ENCODE measurements at regions not wholly inside any gene's neighbourhood (a gene's known extent, or its start where the extent isn't known, plus 50 kb on each side); places are given as distances from the start of the nearest gene placed in this dataset.

DNA sequence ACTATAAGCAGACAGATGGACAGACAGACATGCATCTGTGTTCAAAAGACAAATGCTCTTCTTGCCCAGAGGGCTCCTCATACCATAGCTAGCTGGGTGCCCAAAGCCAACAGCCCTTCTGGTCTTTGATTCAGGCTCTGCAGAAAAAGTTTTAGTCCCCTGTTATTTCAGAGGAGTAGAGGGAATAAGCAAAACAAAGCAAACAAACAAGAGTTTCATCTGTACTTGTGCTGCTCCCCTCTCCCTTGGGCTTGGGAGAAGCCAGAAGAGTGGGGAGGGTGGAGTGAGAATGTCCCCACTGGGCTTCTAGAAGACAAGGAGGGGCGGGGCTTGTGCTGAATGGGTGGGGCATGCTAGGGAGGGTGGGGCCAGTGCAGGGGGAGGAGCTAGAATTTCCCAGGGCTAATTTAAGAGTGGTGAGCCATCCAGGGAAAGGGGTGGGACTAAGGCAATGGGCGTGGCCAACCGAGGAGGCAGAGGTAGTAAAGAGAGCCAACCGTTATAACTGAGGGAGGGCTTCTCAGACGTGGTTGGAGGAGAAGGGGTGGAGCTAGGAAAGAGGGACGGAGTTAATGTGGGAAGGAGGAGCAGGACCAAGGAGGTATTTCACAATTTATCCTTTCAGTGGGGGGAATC lies 101.2 kb upstream of the MGMT start:
- DNase-seq, result no peak

DNA sequence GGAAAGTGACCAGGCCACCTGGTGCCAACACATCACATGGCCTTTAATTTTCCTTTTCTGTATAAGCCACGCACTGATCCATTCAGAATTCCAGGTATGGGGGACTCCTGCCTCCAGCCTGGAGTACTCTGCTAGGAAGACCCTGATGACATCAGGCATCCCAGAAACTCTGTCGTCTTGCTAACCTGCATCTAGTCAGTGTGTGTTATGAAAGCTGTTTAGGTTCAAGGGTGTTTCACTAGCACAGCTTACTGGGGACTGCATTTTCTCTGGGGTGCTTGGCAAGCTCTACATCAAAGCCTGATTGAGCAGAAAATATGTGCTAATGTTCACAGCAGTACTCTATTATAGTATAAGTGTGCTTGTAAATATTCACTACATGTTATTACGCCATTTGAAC lies 100.6 kb upstream of the MGMT start:
- no peak for DNase-seq

DNA sequence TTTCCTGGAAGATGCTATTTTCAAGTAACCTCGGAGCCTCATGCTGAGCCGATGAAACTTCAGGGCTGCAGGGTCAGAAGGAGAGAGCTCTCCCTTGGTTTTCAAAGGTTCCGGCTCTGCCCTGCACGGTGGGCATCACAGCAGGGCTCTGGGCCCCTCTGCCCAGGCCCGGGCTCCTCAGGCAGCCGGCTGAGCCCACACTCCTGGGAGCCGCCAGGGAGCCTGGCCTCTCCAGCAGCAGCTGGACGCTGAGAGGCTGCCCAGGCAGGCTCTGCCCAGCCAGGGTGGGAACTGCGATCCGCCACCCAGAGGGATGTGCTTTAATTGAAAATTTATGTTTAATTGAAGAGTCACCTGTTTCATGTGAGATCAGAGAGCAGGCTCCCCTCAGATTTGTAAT lies 97.5 kb upstream of the MGMT start:
- no peak for DNase-seq

DNA sequence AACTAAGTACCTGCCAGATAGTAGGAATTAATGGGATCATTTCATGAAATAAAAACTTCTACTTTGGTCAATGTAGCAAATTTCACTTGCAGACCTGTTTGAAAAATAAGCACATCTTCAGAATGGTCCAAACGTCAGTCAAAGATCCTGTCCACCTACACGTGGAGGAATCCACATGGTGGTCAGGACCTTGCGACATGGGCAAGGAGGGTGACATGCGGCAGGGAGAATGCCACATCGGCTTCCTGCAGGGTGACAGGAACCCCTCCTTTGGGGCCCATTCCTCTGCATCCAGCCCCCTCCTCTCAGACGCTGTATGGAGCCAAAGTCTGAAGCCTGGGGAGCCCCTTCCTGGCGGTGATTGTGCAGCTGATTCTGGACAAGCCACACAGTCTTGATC lies 95.5 kb upstream of the MGMT start:
- no peak for DNase-seq

DNA sequence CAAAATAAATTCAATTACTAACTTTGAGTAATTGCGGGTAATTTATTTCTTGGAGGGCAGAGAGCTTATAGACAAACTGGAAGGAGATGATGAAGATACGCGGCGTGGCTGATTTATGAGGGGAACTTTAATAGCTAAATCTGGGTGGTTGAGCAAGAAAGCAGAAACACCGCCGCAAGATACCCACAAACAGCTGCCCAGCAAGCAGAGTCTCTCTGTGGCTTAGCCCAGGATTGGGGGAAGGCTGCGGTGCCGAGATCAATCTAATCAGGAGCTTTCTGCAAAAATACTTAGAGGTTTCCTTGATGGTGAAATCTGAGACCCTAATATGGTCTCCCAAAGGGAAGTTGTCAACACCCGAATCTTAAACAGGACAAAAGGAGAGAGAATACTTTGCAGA lies 94.9 kb upstream of the MGMT start:
- no peak for DNase-seq

DNA sequence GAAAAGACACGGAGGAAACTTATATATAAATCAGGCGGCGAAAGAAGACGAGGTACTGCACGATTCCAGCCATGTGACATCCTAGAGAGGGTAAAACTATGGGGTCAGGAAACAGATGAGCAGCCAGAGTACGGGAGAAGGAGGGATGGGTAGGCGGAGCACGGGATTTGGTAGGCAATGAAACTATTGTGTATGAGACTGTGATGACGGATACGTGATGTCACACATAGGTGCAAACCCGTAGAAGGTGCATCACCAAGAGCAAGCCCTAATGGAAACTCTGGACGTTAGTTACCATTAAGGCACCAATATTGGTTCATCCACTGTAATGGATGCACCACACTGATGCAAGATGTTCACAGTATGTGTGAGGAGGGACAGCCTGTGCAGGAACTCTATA lies 93.8 kb upstream of the MGMT start:
- no peak for DNase-seq

DNA sequence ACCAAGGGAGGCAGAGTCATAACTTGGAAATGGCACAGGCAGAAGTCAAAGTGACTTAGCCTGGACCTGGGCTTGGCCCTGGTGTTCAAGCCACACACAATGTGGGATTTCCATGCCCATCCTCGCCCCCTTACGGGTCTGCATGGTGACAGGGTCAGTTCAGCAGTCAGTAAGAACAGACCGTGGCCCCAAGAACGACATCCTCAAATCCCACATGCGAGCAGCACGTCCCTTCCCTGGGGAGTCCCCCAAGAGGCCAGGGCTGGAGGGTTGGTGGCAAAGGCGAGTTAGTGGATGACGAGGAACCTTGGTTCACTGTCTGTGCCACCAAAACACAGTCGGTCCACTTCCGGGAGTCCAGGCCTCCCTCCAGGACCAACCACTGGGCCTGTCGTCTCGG lies 93.3 kb upstream of the MGMT start:
- DNase-seq, result no peak

DNA sequence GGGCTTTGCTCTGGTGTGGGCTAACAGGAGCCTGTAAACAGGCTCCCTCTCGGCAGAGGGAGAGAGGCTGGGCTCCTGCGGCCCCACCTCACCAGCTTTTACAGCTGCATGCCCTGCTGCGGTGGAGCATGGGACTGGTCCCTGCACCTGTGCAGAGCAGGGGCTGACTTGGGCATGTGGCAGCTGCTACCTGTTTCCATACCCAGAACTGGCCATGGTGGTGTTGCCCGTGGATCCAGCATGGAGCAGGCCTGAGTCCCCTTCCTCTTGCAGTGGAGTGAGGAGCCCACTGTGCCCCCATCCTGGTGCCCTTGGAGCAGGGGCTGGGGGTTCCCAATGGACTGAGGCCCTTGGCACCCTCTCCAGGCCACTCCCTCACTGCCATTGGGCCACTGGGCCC lies 91.9 kb upstream of the MGMT start:
- DNase-seq, result no peak

DNA sequence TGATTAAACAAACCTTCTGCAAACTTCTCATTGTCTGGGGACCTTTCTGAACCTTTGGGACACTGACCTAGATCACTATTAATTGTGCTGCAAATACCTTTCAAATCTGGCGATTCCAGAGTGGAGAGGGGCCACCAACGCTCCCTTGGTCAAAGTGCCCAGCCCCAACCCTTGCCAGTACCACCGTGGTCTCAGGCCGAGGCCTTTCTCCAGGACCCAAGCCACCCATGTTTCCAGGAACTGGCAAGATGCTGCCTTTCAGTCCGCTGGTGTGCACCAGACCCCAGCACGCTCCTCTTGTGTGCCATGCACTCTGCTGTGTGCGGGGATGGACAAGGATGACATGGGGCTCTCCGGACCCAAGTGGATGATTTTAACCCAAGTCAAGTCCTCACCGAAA lies 91.1 kb upstream of the MGMT start:
- no peak for DNase-seq

DNA sequence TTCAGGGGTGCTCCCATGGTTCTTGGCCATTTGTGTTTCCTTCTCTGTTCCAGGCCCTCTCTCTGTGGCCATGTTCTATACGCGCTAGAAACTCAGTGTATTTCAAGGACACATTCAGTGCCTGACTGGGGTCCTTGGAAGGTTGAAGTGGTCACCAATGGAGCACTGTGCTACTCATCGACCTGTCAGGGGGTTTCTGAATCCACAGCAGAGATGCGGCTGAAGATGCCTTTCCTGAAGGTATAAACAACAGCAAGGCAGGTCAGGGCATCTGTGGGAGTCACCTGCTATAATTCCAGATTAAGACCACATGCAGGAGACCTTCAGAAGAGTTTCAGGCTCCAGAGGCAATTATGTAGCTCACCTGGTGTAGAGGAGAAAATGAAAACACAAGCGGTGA lies 86.8 kb upstream of the MGMT start:
- DNase-seq, result no peak

DNA sequence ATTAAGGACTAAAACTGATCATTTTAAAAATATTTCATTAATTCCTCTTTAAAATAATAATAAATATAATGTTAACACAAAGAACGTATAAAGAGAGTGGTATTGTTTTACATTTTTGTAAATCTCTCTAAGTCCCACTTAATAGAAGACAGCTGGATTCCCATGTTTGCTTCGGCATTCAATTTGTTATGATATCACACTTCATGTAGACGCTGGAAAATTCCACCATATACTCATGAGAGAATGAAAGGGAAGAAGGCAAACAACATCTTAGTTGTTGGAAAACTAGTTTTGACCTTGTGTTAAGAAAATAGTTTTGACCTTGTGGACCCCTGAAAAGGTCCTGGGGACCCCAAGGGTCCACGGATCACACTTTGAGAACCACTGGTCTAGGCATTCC lies 85.3 kb upstream of the MGMT start:
- DNase-seq, result no peak

DNA sequence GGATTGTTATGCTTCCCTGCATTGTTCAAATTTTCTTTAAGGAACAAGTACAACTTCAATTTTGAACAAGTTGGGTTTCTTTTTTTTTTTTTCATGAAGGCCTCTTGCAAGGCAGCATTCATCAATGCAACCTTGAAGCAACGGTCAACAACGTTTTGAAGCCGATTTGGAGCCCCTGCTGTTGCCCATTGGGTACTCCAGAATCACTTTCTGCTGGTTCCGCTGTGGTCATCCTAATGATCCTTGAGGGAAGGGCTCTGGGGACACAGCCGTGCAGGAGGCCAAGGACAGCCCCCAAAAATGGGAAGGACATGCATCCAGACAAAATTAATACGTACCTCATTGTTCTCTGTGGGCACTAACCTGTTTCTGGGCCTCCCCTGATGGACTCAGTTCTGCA lies 84.6 kb upstream of the MGMT start:
- no peak for DNase-seq

DNA sequence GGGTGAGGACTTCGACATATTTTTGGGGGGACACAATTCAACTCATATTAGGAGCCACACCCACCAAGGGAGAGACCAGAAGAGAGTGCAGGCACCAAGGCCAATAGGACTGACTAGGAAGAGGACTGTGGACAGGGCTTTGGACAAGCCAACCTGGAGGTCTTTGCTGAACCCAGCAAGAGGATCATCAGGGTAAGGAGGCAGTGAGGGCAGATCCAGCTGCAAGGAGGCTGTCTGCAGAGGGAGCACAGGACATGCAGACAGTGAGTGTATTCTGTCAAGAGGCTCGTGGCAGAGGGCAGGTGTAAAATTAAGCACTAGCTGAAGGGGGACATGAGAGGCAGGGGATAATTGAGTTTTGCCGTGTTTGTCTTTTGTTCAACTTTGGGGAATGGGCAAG lies 83.4 kb upstream of the MGMT start:
- DNase-seq, result no peak

DNA sequence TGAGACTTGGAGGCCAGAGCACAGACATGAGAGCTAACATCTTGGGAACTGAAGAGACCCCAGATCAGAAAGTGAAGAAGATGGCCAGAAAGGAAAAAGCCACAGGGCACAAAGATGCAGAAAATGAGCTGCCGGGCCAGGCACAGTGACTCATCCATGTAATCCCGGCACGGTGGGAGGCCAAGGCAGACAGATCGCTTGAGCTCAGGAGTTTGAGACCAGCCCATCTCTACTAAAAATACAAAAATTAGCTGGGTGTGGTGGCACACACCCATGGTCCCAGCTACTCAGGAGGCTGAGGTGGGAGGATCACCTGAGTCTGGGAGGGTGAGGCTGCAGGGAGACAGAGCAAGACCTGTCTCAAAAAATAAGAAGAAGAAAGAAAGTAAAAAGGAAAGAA lies 81.4 kb upstream of the MGMT start:
- no peak for DNase-seq

DNA sequence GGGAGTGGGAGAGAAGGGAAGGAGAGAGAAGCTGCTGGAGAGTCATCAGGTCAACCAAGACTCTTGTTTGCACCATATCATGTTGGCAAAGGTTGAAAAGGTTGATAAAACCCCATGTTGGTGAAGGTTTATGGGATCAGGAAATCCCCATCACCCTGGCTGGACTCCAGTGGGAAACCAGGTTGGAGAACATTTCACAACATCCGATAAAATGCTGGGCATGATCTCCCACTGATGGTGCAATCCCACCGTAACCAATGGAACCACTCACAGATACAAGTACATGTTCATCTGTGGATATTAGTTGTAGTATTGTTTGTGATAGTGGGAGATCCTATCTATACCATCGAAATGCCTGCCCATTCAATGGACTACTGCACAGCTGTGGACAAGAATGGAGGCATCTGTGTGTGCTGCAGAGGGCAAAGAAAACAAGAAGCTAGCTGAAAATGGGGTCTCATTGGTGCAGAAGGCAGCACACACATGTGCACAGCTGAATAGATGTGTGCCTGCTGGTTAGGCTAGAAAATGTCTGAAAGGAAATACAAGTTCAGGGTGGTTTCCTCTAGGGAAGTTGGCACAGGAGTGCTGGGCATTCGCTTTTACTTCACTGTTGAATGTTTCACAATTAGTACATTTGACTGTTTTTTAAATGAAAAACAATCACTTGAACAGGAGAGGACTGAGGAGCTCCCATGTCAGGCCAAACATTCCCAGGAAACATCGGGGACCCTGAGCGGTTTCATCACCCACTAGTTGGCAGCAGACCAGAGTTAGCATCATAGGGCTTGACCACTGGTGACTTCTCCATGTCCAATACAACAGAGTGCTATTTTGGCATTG lies 80.4 kb upstream of the MGMT start:
- DNase-seq, result no peak

DNA sequence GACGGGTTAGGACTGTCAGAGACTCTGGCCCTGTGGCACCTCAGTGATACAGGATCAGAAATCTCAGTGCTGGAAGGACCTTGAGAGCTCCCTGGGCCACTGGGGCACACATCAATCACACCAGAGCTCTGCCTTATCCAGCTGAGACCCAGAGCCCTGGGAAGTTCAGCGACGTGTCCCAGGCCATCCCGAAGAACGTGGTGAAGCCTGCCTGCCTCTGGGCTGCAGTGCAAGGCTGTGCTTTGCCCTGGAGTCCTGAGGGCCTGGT lies 79.8 kb upstream of the MGMT start:
- no peak for DNase-seq

DNA sequence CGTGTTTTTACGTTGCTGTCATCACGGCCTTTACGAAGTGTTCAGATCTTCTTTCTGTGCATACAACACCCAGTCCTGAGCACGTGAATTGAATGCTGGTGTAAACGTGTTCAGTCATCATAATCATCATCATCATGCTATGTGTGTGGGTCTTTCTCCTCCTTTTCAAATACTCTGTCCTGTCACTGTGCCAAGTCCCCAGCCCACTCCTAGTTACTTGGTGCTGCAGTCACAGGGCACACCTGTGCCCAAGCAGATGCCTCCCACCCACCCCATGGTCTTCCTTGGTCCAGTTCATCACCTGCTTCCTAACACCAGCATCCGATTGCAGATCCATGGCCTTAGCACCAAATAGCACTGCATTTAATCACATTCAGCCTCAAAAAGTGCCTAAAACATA lies 78.6 kb upstream of the MGMT start:
- no peak for DNase-seq

DNA sequence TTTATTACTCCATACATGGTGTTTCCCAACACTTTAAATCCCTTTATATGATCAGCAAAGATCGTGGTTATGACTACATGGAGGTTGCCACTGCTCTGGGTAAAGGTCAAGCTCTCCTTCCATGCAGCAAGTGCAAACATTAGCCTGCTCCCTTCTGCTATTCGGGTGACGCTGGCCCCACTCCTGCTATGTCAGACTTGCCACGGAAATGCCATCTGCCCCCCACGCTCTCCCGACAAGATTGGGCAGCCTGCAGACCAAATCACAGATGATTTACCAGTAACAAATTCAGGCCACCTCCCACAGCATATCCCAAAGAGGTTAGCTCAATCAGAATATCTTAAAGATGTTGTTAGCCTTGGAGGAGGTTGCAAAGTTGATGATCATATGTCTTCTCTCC lies 77.8 kb upstream of the MGMT start:
- DNase-seq, result no peak

DNA sequence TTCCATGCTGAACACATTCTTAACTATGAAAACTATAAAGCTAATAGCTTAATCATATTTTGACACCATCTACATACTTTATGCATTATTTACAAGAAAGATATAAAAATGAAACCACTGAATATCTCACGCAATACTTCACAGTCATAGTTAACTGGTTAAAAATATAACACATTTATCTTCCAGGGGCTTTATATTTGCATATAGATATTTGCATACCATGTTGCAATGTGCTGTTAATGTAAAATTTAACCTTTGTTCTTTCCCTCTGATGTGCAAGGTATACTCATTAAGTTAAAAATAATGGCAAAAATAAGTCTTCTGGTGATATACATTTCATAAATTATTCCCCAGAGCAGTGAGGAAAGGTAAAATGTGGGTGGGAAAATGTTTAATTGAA lies 76.9 kb upstream of the MGMT start:
- no peak for DNase-seq

DNA sequence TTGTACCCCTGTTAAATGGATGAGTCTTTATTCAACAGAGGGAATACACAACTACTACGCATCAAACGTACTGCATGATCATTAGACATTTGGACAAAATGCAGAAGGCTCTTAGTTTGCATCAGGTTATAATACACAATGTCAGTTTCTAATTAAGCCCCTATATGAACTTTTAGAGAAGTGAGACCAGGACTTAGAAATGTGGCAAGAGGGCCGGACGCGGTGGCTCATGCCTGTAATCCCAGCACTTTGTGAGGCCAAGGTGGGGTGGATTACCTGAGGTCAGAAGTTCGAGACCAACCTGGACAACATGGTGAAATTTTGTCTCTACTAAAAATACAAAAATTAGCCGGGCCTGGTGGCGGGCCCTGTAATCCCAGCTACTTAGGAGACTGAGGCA lies 76.3 kb upstream of the MGMT start:
- no peak for DNase-seq

DNA sequence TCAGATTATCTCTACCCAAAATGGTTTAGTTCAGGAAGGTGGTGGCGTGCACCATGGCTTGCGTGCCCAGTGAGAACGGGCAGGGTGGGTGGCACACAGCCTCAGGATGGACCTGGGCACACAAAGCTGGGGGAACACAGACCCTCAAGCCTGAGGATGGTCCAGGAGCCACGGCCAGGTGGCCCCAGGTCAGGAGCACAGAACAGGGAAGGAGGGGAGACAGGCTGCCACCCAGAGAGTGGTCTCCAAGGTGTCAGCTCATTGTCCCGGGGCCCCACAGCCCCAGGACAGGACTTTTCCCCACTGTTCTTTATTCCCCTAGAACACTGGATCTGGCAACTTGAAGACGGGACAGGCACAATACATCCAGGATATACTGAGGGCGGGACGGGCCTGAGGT lies 75.6 kb upstream of the MGMT start:
- no peak for DNase-seq

DNA sequence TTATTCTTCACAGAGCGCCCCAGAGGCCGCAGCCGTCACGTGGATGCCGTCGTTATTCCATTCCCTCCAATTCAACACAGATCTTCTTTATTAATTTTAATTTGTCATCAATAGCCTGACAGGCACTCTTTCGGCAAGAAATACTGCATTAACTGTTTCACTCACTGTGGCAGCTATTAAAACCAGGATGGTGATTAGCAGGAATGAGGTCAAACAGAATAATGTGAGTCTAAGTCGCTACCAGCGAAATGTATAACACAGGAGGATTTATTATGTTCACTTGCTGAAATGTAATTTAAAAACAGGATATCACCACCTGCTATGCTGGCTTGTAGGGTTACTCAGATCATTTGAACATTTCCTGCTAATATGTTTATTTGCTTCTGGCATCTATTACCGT lies 74.2 kb upstream of the MGMT start:
- no peak for DNase-seq

DNA sequence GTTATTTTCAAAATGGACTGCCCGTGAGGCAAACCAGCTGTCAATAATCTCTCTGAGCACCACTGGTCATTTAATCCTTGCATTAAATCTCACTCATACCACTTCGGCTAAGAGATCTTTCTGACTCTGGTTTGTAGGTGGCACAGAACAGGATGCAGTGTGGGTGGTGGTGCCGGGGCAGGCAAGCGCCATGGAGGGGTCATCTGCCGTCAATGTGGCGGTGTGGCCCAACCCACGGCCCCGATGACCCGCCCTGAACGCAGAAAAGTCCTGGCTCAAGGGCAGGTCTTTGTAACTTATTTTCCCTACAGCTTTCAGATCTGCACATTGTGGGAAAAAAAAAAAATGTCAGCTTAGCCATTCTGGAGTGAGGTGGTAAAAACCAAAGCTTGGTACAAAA lies 73.2 kb upstream of the MGMT start:
- no peak for DNase-seq

DNA sequence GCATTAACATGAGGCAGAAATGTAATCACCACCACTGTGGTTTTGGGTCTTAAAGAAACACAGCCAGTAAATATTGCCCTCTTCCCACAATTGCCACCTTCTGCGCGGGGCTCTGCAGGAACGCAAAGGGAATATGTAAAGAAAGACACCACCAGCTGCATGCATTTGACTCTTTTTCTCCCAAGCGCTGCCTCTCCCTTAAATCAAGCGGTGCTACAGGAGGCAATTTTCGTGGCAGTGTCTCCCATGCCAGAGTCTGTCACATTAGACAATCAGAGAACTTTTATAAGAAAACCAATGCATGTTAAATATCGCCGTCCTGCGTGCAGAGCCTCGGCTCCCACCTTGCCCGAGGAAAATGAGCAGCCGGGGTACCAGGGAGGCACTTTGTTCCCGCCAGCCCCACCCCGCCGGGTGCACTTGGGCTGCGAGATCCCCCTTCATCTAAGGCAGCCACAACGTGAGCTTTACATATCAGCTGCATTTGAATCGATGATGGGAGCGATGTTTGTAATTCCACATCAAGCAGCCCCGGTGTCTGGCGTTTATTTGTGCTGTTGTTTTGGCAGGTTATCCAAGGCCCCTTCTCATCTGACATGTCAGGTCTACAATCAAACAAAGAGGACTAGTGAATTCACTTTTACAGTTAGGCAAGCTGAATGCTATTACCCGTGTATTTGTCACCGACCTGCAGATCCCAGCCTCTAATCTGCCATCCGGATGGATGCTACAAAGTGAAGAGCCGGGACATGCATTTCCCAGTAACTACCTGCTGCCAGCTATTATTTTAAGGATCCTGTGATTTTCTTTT lies 72.3 kb upstream of the MGMT start:
- no peak for DNase-seq

Data from RPMI8226 (cell line).